BLaER1 (cell line): ENCODE measurements at regions not wholly inside any gene's neighbourhood (a gene's known extent, or its start where the extent isn't known, plus 50 kb on each side); places are given as distances from the start of the nearest gene placed in this dataset.

Source experiments
- H3K27ac ChIP-seq: shearing (Covaris generic); formaldehyde crosslinking; 2 replicates; pipeline ENCODE4 v1.8.1; 2022
- H3K27me3 ChIP-seq: shearing (Covaris generic); formaldehyde crosslinking; 2 replicates; pipeline ENCODE4 v1.8.1; 2022
- H3K36me3 ChIP-seq: shearing (Covaris generic); formaldehyde crosslinking; 2 replicates; pipeline ENCODE4 v1.8.1; 2022
- H3K4me1 ChIP-seq: shearing (Covaris generic); formaldehyde crosslinking; 2 replicates; pipeline ENCODE4 v1.8.1; 2022
- H3K4me2 ChIP-seq: shearing (Covaris generic); formaldehyde crosslinking; 2 replicates; pipeline ENCODE4 v1.8.1; 2022
- H3K4me3 ChIP-seq: shearing (Covaris generic); formaldehyde crosslinking; 2 replicates; pipeline ENCODE4 v1.8.1; 2022
- H3K9ac ChIP-seq: shearing (Covaris generic); formaldehyde crosslinking; 2 replicates; pipeline ENCODE4 v1.8.1; 2022
- H3K9me3 ChIP-seq: shearing (Covaris generic); formaldehyde crosslinking; 2 replicates; pipeline ENCODE4 v1.8.1; 2022
- H4K20me1 ChIP-seq: shearing (Covaris generic); formaldehyde crosslinking; 2 replicates; pipeline ENCODE4 v1.8.1; 2022
- Cebpa-rat ChIP-seq: shearing (Covaris generic); IDR thresholded peaks from 2 replicates; pipeline ENCODE4 v1.8.1; 2022

GRCh38 chr1:5478961-5479360 lies 513.3 kb downstream of the NPHP4 start:
- Histone ChIP-seq H3K4me2 (no peak overlapping the region), H3K4me3 (no peak overlapping the region), H3K27ac (no peak overlapping the region), H3K36me3 (no peaks in the 10 kb centered on the region), H3K4me1 (peaks cover 12% of the 10 kb centered on the region), H4K20me1 (no peaks in the 10 kb centered on the region), H3K9me3 (no peaks in the 10 kb centered on the region), H3K27me3 (no peaks in the 10 kb centered on the region), H3K9ac (no peak overlapping the region)
- TF ChIP-seq Cebpa-rat, result no peak

GRCh38 chr1:5478156-5478695 lies 514.0 kb downstream of the NPHP4 start:
- Histone ChIP-seq H3K36me3 (no peaks in the 10 kb centered on the region), H3K4me3 (no peak overlapping the region), H4K20me1 (no peaks in the 10 kb centered on the region), H3K27ac (no peak overlapping the region), H3K27me3 (no peaks in the 10 kb centered on the region), H3K4me2 (no peak overlapping the region), H3K4me1 (peaks cover 12% of the 10 kb centered on the region), H3K9ac (no peak overlapping the region), H3K9me3 (no peaks in the 10 kb centered on the region)
- no peak for TF ChIP-seq Cebpa-rat

GRCh38 chr1:5477716-5478115 lies 514.5 kb downstream of the NPHP4 start:
- H3K4me1 ChIP-seq, result peaks cover 12% of the 10 kb centered on the region
- no peak overlapping the region for H3K9ac ChIP-seq
- no peak overlapping the region for H3K4me3 ChIP-seq
- no peak overlapping the region for H3K4me2 ChIP-seq
- no peak overlapping the region for H3K27ac ChIP-seq
- no peaks in the 10 kb centered on the region for H4K20me1 ChIP-seq
- H3K9me3 ChIP-seq, result no peaks in the 10 kb centered on the region
- no peak for TF ChIP-seq Cebpa-rat
- H3K36me3 ChIP-seq, result no peaks in the 10 kb centered on the region
- no peaks in the 10 kb centered on the region for H3K27me3 ChIP-seq

GRCh38 chr1:5475572-5475971 lies 516.7 kb downstream of the NPHP4 start:
- Histone ChIP-seq H3K27ac (no peak overlapping the region), H3K36me3 (no peaks in the 10 kb centered on the region), H3K4me2 (no peak overlapping the region), H4K20me1 (no peaks in the 10 kb centered on the region), H3K4me1 (no peaks in the 10 kb centered on the region), H3K27me3 (no peaks in the 10 kb centered on the region), H3K9ac (no peak overlapping the region), H3K9me3 (no peaks in the 10 kb centered on the region), H3K4me3 (no peak overlapping the region)
- no peak for TF ChIP-seq Cebpa-rat

GRCh38 chr1:5473268-5473667 lies 519.0 kb downstream of the NPHP4 start:
- Histone ChIP-seq H3K36me3 (no peaks in the 10 kb centered on the region), H3K27ac (no peak overlapping the region), H3K4me3 (no peak overlapping the region), H3K9me3 (no peaks in the 10 kb centered on the region), H4K20me1 (no peaks in the 10 kb centered on the region), H3K4me2 (no peak overlapping the region), H3K27me3 (no peaks in the 10 kb centered on the region), H3K4me1 (no peaks in the 10 kb centered on the region), H3K9ac (no peak overlapping the region)
- TF ChIP-seq Cebpa-rat, result no peak

GRCh38 chr1:5466487-5466886 lies 525.7 kb downstream of the NPHP4 start:
- H4K20me1 ChIP-seq, result no peaks in the 10 kb centered on the region
- H3K36me3 ChIP-seq, result no peaks in the 10 kb centered on the region
- TF ChIP-seq Cebpa-rat, result no peak

GRCh38 chr1:5465281-5465711 lies 526.9 kb downstream of the NPHP4 start:
- peaks cover 12% of the 10 kb centered on the region; the same call in 1 of the 2 replicates for H3K9me3 ChIP-seq
- no peaks in the 10 kb centered on the region for H3K27me3 ChIP-seq
- H3K4me1 ChIP-seq, result peaks cover 8% of the 10 kb centered on the region; the same call in 1 of the 2 replicates
- no peak for TF ChIP-seq Cebpa-rat
- H3K4me3 ChIP-seq, result no peak overlapping the region
- no peaks in the 10 kb centered on the region for H4K20me1 ChIP-seq
- H3K4me2 ChIP-seq, result no peak overlapping the region
- no peaks in the 10 kb centered on the region for H3K36me3 ChIP-seq
- H3K27ac ChIP-seq, result no peak overlapping the region
- H3K9ac ChIP-seq, result no peak overlapping the region

More at GRCh38 chr1:5466487-5466886, 525.7 kb downstream of the NPHP4 start:
- H3K4me3 ChIP-seq, result no peak overlapping the region
- H3K9me3 ChIP-seq, result peaks cover 12% of the 10 kb centered on the region; the same call in 1 of the 2 replicates
- H3K4me1 ChIP-seq, result peaks cover 8% of the 10 kb centered on the region; the same call in 1 of the 2 replicates
- 0 out of 2 replicates have a peak overlapping the region, but pooled peaks have one; percentile 14 for H3K4me2 ChIP-seq
- H3K9ac ChIP-seq, result no peak overlapping the region
- no peak overlapping the region for H3K27ac ChIP-seq
- H3K27me3 ChIP-seq, result no peaks in the 10 kb centered on the region

GRCh38 chr1:5464366-5464765 lies 527.9 kb downstream of the NPHP4 start:
- Histone ChIP-seq H3K27me3 (no peaks in the 10 kb centered on the region), H3K9ac (no peak overlapping the region), H3K36me3 (no peaks in the 10 kb centered on the region), H3K9me3 (peaks cover 12% of the 10 kb centered on the region; the same call in 1 of the 2 replicates), H3K27ac (no peak overlapping the region), H3K4me2 (no peak overlapping the region), H3K4me3 (no peak overlapping the region), H4K20me1 (no peaks in the 10 kb centered on the region), H3K4me1 (peaks cover 8% of the 10 kb centered on the region; the same call in 1 of the 2 replicates)
- TF ChIP-seq Cebpa-rat, result no peak

GRCh38 chr1:5460974-5461373 lies 531.3 kb downstream of the NPHP4 start:
- Histone ChIP-seq H3K4me2 (no peak overlapping the region), H3K9me3 (0 out of 2 replicates have a peak, but pooled peaks cover 6% of the 10 kb centered on the region), H4K20me1 (no peaks in the 10 kb centered on the region), H3K4me3 (no peak overlapping the region), H3K27me3 (no peaks in the 10 kb centered on the region), H3K9ac (no peak overlapping the region), H3K27ac (no peak overlapping the region), H3K4me1 (peaks cover 6% of the 10 kb centered on the region), H3K36me3 (no peaks in the 10 kb centered on the region)
- TF ChIP-seq Cebpa-rat, result no peak

GRCh38 chr1:5459839-5460610 lies 532.2 kb downstream of the NPHP4 start:
- no peaks in the 10 kb centered on the region for H3K36me3 ChIP-seq
- 0 out of 2 replicates have a peak, but pooled peaks cover 6% of the 10 kb centered on the region for H3K9me3 ChIP-seq
- H3K9ac ChIP-seq, result no peak overlapping the region
- H3K4me1 ChIP-seq, result peaks cover 12% of the 10 kb centered on the region
- no peak overlapping the region for H3K27ac ChIP-seq
- H3K4me3 ChIP-seq, result no peak overlapping the region
- TF ChIP-seq Cebpa-rat, result no peak
- H3K4me2 ChIP-seq, result no peak overlapping the region
- H3K27me3 ChIP-seq, result no peaks in the 10 kb centered on the region
- no peaks in the 10 kb centered on the region for H4K20me1 ChIP-seq
